Tibial nerve (tissue), 4 donors: ENCODE measurements at regions not wholly inside any gene's neighbourhood (a gene's known extent, or its start where the extent isn't known, plus 50 kb on each side); places are given as distances from the start of the nearest gene placed in this dataset.

Experiments
- CTCF ChIP-seq, 5 experiments: fragments of 200-600 bp in 3 of 5; fragments of 450-650 bp in 2 of 5; sonication (generic) in 3 of 5; IDR thresholded peaks; one replicate each; pipeline ENCODE4 v1.5.1; 2016 to 2019; ENCODE audit warnings: antibody characterized with exemption in 5 of 5, mild to moderate bottlenecking in 3 of 5, moderate library complexity in 2 of 5
- EP300 ChIP-seq, 2 donors: sonication (generic); formaldehyde crosslinking; IDR thresholded peaks; one replicate each; pipeline ENCODE4 v1.6.1; 2017; ENCODE audit warnings: antibody characterized with exemption in 2 of 2, mild to moderate bottlenecking in 1 of 2
- POLR2A ChIP-seq, 2 donors: fragments of 450-650 bp; IDR thresholded peaks; one replicate each; pipeline ENCODE4 v1.6.1; 2017; ENCODE audit warnings: antibody characterized with exemption in 2 of 2, mild to moderate bottlenecking in 2 of 2, moderate library complexity in 2 of 2

GRCh38 chr6:95517568-95517967 is 59.8 kb upstream of the MANEA start:
- no peak for TF ChIP-seq POLR2A (IDR thresholded peaks at IDR 0.05)
- TF ChIP-seq CTCF (IDR thresholded peaks at IDR 0.05) = no peak
- no peak for TF ChIP-seq EP300 (IDR thresholded peaks at IDR 0.05)
